Progenitor cell of endocrine pancreas (in vitro differentiated cells): ENCODE measurements at regions not wholly inside any gene's neighbourhood (a gene's known extent, or its start where the extent isn't known, plus 50 kb on each side); places are given as distances from the start of the nearest gene placed in this dataset.

Source experiments
- DNase-seq: peaks from one replicate; pipeline ENCODE4 v3.0.0; 2021; ENCODE audit warnings: low spot score; ENCODE audit not compliant: unreplicated experiment
- H3K27ac Mint-ChIP-seq: 2 replicates; pipeline ENCODE4 v1.8.0; 2021; ENCODE audit warnings: mild to moderate bottlenecking, moderate library complexity, mixed read lengths
- H3K27me3 Mint-ChIP-seq: 2 replicates; pipeline ENCODE4 v1.8.0; 2021; ENCODE audit warnings: mixed read lengths
- H3K36me3 Mint-ChIP-seq: 2 replicates; pipeline ENCODE4 v1.8.0; 2022; ENCODE audit warnings: mixed read lengths; ENCODE audit not compliant: insufficient read depth
- H3K4me1 Mint-ChIP-seq: 2 replicates; pipeline ENCODE4 v1.8.0; 2021; ENCODE audit warnings: low read depth, mixed read lengths
- H3K4me3 Mint-ChIP-seq: 2 replicates; pipeline ENCODE4 v1.8.0; 2021; ENCODE audit warnings: low read depth, mild to moderate bottlenecking, moderate library complexity, mixed read lengths
- H3K9me3 Mint-ChIP-seq: 2 replicates; pipeline ENCODE4 v1.8.0; 2021; ENCODE audit warnings: low read depth, mixed read lengths
- TF ChIP-seq, protein P1 (sequence below): fragments of 200-600 bp; sonication (generic); IDR thresholded peaks from one replicate; pipeline ENCODE4 v1.5.0; 2021; ENCODE audit warnings: antibody characterized with exemption, mild to moderate bottlenecking; ENCODE audit not compliant: unreplicated experiment

DNA sequence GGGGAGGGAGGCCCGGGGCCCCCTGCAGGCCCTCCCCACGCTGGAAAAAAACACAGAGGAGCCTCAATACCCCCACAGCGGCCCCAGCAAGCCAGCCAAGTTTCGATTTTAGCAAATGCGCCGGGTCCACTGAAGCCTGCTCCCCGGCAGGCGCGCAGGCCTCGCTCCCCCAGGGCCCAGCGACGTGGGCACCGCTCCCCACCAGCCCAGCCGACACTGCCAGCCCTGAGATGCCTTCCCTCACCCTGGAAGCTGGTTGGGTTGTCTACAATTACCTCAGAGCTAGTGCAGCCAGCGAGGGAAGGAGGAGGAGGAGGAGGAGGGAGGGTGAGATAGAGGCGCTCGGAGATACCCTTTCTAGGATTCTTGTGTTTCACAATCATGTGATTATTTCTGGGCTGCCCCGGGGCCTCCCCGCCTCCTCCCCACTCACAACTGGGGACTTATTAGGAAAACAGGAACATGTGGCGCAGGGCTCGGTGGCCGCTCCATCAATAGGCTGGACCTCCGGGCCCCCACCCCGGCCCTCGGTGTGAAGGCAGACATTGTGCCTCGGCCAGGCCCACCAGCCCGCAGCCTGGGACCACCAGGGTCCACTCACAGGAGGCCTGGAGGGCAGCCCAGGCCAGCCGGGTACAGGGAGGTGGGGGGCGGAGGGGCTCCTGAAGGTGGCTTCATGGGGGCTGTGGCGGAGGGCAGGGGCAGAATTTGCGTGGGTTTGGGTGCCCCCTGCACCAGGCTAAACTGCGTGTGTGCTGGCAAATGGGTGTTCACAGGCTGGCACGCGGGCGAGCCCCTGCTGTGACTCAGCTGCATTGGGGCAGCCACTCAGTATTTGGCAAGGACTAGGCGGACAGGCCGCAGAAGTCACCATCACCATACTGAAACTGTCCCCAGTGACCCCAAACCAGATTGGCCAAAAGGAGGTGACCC, 109.9 kb downstream of the NCOR2 start:
- TF ChIP-seq, protein P1, sequence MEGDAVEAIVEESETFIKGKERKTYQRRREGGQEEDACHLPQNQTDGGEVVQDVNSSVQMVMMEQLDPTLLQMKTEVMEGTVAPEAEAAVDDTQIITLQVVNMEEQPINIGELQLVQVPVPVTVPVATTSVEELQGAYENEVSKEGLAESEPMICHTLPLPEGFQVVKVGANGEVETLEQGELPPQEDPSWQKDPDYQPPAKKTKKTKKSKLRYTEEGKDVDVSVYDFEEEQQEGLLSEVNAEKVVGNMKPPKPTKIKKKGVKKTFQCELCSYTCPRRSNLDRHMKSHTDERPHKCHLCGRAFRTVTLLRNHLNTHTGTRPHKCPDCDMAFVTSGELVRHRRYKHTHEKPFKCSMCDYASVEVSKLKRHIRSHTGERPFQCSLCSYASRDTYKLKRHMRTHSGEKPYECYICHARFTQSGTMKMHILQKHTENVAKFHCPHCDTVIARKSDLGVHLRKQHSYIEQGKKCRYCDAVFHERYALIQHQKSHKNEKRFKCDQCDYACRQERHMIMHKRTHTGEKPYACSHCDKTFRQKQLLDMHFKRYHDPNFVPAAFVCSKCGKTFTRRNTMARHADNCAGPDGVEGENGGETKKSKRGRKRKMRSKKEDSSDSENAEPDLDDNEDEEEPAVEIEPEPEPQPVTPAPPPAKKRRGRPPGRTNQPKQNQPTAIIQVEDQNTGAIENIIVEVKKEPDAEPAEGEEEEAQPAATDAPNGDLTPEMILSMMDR = no peak
- Mint-ChIP-seq H3K9me3 (no peaks in the 10 kb centered on the region), H3K36me3 (peaks cover 11% of the 10 kb centered on the region), H3K27me3 (no peaks in the 10 kb centered on the region), H3K27ac (no peak overlapping the region), H3K4me1 (peaks cover 1% of the 10 kb centered on the region), H3K4me3 (no peak overlapping the region)
- DNase-seq = no peak

- DNase-seq = no peak
- H3K9me3 Mint-ChIP-seq = no peaks in the 10 kb centered on the region
- H3K4me1 Mint-ChIP-seq = peaks cover 1% of the 10 kb centered on the region
- H3K36me3 Mint-ChIP-seq = peaks cover 9% of the 10 kb centered on the region
- H3K4me3 Mint-ChIP-seq = no peak overlapping the region
- no peaks in the 10 kb centered on the region for H3K27me3 Mint-ChIP-seq
- TF ChIP-seq, protein P1 = no peak
- no peak overlapping the region for H3K27ac Mint-ChIP-seq
Observed at GRCh38 chr12:124456652-124457152, 110.7 kb downstream of the NCOR2 start.

DNA sequence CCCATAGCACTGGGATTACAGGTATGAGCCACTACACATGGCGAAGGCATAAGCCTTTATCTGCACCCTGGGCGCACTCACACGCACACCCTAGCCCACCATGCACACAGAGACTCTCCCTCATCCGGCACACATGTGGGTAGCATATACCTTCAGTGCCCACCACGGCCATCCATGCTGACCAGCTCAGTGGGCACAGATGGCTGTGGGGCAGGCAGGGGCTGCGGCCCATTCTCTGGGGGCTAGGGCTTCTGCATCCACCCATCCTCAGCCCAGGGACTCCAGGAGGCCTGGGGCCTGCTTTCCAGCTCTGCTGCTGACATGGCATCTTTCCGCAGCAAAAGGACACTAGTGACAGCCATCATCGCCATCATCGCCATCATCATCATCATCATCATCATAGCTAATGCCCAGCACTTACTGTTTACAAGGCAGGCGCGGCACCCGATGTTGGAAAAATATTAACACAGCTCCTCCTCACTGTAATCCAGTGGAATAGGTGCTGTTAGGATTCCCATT, 111.2 kb downstream of the NCOR2 start:
- Mint-ChIP-seq H3K27me3 (no peaks in the 10 kb centered on the region), H3K27ac (no peak overlapping the region), H3K36me3 (peaks cover 8% of the 10 kb centered on the region), H3K9me3 (no peaks in the 10 kb centered on the region), H3K4me3 (no peak overlapping the region), H3K4me1 (peaks cover 1% of the 10 kb centered on the region)
- DNase-seq = no peak
- TF ChIP-seq, protein P1 = no peak

DNA sequence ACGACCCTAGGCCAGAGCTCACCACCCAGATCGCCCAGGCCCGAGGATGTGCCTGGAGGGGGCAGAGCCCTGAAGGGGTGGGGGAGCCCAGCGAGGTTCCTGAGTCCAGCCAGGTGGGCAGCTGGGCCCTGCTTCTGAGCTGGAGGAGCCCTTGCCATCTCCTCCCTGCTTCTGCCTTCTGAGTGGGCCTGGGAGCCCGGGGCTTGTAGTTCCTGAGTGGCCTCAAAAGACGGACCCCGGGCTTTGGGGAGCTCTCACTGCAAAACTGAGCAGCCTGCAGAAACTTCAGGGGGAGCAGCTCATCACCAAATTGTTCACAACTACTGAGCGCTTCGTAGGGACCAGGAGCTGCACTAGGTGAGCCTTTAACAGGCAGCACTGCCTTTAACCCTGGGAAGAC, 112.1 kb downstream of the NCOR2 start:
- DNase-seq = no peak
- no peaks in the 10 kb centered on the region for H3K9me3 Mint-ChIP-seq
- H3K4me3 Mint-ChIP-seq = no peak overlapping the region
- H3K27ac Mint-ChIP-seq = no peak overlapping the region
- peaks cover 8% of the 10 kb centered on the region for H3K36me3 Mint-ChIP-seq
- TF ChIP-seq, protein P1 = no peak
- no peaks in the 10 kb centered on the region for H3K27me3 Mint-ChIP-seq
- peaks cover 1% of the 10 kb centered on the region for H3K4me1 Mint-ChIP-seq

- Mint-ChIP-seq H3K9me3 (no peaks in the 10 kb centered on the region), H3K27ac (peak overlapping the region; percentile 35), H3K4me3 (no peak overlapping the region), H3K27me3 (no peaks in the 10 kb centered on the region), H3K4me1 (peaks cover 1% of the 10 kb centered on the region), H3K36me3 (peaks cover 6% of the 10 kb centered on the region)
- TF ChIP-seq, protein P1 = no peak
- no peak for DNase-seq
Observed at GRCh38 chr12:124454735-124455134, 112.7 kb downstream of the NCOR2 start.
